GM21529 (cell line): ENCODE measurements at regions not wholly inside any gene's neighbourhood (a gene's known extent, or its start where the extent isn't known, plus 50 kb on each side); places are given as distances from the start of the nearest gene placed in this dataset.

ENCODE experiments used
- ATAC-seq: cut with Tn5 transposase; IDR thresholded peaks from one replicate; pipeline ENCODE4 v1.9.1; 2021; ENCODE audit not compliant: unreplicated experiment

DNA sequence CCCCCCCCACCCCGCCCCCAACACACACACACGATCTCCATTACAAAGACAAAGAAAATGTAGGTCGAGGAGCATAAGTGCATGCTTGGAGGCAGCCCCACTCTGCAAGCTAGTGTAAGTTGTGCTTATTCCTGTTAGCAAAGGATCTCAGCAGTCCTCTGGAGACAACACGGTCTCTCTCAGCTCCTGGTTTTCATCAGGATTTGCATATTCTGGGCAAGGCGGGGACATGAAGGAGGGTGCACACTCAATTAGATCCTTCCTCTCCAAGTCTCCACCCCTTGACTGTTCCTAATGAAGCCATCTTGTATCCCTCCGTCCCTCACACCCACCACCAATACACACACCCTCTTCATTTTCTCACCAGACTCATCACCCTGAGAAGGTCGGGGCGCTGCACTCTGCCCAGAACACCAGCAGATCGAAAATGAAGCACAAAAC lies 63.8 kb downstream of the MRPL46 start:
- ATAC-seq: no peak

DNA sequence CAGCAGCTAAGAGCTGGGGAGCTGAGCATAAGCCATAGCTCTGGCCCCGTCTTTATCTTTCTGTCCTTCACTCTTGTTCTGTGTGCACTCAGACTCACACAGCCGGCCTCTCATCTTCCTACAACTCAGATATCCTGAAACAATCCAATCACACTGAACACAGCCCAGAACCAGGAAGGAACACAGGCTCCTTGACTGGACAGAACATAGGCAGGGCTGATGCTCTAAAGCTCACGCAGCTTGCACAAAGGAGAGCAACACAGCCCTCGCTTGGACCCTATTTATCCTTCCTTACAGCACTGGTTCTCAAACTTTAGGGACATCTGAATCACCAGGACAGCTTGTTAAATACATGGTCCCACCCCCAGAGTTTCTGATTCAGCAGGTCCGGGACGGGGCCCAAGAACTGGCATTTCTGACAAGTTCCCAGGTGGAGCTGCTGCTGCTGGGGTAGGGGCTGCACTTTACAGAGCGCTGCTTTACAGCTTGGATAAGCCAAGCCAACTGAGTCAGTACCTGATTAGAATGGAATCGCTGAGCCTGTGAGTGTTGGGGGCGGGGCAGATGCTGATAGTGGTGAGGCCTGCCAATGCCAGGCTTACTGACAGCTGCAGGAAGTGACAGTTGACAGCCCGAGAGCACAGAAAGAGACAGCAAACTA lies 65.1 kb downstream of the MRPL46 start:
- ATAC-seq: no peak

DNA sequence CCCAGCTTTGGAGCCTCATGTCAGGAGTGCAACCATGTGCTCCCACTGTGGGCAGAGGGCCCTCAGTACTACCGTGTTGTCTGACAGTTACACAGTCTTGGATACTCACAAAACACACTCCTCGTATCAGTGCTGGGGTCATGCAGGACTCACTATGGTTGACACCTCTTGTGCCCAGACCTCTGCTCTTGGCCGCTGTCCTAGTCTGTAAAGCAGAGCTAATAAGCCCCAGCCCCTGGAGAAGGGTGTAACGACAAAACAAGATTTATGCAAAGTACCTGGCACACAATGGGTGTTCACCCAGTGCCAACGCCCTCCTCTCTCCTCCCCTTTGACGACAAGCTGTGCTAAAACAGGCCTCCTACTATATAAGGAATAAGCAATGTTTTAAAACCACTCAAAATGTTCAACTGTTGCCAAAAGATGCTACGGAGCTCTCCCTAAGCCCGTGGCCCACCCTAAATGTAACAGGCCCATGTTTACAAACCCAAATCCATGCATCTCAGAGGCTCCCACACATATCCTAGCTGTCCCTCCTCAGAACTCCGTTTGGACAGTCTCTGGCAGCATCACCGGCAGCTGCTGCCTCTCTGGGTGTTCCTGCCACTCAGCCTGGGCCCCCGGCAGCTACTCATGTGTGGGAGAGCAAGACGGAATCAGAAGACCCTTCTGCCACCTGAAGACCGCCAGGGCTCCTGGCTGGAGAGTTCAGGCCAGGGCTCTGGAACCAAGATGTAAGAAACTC lies 65.8 kb downstream of the MRPL46 start:
- ATAC-seq: no peak

DNA sequence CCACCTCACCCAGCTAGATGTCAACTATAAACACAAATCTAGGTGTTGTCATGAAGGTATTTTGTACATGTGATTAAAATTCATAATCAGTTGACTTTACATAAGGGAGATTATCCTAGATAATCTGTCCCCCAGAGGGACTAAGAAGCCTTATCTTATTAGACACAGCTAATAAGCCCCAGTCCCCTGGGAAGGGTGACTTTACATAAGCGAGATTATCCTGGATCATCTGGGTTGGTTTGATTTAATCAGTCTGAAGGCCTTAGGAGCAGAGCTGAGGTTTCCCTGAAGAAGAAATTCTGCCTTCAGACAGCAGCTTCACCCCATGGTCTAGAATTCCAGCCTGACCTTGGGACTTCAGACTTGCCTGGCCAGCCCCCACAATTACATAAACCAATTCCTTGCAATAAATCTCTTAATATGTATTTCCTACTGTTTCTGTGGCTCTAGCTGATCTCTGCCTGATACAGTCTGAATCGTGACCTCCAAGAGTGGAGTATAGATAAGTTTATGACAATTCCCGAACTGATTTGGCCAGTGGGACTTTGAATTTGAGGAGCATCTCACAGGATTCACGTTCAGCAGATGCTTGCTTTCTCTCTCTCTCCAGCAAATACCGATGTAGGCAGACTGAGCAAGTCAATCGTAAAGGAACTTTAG lies 66.5 kb downstream of the MRPL46 start:
- ATAC-seq: no peak

DNA sequence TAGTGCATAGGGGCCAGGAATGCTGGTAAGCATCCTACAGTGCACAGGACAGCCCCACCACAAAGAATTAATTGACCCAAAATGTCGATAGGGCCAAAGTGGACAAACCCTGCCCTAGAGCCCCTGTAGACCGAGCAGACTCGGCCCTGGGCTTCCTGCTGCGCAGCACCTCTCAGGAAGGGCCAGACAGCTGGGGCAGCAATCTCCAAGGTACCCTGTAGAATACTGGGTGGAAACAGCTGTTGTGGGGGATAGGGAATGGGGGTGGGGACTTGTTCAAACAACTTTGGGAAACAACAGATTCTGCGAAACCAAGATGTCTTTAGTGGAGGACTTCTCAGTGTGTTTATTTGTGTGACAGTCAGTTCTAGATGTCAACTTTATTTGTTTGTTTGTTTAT lies 67.1 kb downstream of the MRPL46 start:
- ATAC-seq: no peak

DNA sequence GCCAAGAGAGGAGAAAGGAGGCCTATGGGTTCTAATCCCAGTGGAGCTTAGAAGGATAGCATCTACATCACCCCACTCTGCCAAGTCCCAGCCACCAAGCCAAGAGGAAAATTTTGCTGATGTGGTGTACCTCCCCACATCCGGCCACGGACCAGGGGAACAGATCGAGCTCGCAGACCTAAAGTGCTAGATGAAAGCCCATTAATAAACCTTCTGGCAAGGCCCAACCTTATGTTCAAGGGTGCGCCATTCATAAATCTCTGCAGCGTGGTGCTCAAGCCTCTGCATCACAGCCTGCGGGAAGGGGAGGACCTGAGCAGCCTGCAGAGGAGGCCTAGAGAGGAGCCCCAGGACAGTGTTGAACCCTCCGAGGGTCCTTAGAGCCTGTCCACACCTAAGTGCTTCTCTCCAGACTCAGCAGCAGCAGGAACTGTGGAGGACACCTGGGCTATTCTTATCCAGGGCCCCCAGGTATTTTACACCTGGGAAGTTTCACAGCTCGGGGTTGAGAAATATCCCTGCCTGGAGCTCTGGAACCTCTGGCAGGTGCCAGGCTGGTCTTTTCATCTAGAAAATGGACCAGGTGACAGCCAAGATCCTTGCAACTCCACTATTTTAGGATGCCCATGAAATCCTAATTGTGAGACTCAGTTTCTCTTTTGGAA lies 68.0 kb downstream of the MRPL46 start:
- no peak for ATAC-seq

DNA sequence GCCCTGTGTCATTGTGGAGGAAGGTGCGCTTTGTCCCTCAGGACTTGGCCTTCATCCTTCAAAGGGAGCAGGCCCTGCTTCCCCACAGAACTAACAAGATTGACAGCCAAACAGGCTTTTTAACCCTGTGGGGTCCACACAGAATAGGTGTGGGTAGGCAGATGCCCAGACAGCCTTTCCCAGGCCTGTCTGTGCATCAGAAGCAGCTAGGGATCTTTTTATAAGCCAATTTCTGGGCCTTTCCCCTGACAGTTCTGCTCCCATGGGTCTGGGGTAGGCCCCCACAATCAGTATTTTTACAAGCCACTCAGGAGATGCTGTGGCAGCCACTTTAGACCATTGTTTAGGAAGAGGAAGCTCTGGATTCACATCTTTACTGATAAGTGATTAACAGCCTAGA lies 69.2 kb downstream of the MRPL46 start:
- no peak for ATAC-seq

DNA sequence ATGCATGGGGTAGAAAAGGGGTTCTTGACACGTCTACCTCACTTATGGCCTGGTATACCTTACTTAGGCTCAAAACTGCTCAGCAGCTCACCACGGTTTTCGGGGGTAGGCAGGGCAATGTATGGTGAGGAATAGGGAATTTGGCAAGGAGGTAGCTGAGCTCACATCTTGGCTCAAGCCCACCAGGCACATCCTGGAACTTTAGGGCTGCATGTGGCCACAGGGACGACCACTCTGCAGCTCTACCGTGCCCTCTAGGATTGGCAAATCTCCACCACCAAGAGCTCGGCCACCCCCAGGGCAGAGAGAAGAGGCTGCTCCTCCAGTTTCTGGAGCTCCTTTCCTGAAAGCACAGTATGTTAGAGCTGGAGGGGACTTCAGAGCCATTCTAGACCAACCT lies 69.7 kb downstream of the MRPL46 start:
- no peak for ATAC-seq

DNA sequence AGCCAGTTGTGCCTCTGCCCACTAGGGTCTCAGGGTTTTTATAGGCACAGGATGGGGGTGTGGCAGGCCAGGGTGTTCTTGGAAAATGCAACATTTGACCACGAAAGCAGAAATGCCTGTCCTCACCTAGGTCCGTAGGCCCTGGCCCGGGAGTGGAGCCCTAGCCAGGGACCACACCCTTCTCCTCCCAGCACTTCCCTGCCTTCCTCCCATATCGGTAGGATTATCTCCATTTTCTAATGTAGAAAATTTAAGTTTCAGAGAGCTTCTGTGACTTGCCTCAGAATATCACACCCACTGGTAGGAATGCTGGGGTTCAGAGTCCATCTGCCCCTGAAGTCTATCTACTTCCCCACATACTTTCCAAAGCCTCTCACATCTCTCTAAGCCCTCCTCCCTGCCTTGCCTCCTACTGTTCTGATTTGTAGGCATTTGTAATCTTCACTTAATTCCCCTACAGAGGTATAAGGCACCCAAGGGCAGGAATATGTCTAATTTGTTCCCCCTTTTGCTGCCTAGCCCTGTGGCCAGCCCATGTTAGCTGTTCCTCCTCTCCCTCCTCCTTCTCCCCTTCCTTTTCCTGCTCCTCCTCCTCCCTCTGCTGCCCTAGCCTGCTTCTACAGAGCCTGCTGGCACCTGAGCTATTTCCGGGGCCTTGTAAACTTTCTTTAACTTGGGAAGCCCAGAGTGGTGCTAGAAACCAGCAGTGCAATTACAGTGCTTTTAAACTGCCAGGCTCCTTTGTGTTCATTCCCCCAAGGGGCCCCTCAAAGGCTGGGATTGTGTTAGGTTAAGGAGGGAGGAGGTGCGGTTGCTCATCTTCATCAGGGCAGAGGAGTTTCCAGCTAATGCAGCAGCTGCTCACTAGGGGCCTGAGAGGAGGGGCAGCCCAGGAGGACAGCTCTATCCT lies 71.1 kb downstream of the MRPL46 start:
- ATAC-seq: no peak

DNA sequence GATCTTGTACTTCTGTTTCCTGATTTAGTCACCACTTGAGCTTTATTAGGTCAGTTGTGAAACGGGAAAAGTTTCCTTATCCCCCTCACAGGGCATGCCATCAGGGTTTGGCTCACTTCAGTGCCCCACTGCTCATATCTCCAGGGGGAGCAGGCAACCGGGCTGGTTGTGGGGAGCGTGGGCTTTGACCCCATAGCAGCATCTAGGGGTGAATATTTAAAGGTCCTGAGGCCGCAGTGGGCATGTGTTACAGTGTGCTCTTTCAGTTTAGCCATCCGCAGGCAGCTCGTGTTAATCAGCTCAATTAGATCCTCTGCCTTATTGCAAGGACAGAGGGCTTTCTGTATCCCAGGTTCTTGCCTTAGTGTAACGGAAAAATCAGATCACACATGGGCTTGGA lies 71.9 kb downstream of the MRPL46 start:
- no peak for ATAC-seq

DNA sequence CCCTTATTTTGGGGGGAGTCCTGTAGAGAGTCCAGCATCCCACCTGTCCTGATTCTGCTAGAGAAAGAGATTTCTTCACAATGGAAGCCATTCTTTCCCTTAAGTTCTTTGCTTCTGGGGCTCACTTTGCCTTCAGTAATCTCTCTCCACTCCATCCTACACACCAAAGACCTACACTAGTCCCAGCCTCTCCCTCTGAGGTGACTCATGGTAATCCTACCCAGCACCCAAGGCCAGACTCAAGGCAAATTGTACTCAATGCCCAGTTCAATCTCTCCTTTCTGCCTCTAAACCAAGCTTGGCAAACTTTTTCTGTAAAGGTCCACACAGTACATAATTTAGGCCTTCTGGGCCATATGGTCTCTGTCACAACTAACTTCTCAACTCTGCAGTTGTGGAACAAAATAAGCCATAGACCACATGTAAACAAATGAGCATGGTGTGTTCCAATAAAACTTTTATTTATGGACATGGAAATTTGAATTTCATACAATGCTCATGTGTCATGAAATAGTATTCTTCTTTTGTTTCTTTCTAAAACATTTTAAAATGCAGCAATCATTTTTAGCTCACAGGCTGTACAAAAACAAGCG lies 72.5 kb downstream of the MRPL46 start:
- ATAC-seq: no peak

DNA sequence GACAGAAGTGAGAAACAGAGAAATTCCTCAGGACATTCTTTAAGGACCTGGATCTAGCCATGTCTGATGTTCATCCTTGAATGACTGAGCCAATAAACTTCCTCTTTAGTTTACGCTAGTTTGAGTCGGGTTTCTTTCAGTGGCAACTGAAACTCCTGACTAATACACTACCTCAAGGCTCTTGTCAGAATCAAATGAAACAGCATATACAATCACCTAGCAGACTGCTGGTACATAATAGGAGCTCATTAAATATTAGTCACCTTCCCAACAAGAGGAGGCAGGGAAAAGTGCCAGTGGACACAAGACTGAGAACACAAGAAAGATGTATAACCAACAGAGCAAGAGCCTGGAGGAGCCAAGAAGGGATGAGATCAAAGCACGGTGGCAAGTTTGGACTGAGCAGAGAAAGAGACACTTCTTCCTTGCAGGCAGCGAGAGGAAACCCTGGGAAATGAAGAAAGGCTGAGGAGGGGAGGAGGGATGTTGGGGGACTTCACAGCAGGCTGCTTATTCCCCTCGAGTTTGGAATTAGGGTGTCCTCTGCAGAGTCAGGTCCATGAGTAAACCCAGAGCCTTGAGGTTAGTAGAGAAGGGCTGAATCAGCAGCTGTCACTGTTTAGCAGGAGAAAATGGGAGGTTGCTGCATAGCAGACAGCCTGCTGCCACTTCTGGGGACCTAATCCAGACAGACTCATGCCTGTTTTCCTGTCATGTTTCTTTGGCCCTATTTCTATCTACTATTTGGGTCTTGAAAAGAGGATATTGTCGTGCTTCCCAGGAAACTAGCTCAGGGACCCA lies 73.3 kb downstream of the MRPL46 start:
- ATAC-seq: no peak

DNA sequence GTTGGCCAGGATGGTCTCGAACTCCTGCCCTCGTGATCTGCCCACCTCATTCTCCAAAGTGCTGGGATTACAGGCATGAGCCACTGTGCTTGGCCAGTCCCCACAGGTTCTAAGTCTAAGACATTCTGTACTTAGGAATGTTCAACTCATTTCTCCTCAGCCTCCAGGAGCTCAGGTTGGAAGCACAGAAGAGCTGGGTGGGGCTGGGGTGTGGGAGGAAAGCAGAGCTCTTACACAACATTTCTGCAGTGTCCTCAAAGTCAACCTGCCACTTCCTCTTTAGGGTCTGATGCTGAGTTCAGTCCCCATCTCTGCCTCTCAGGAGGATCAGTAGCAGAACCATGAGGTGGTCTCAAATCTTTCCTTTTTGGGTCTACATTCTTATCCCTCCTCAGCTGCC lies 75.5 kb downstream of the MRPL46 start:
- no peak for ATAC-seq

DNA sequence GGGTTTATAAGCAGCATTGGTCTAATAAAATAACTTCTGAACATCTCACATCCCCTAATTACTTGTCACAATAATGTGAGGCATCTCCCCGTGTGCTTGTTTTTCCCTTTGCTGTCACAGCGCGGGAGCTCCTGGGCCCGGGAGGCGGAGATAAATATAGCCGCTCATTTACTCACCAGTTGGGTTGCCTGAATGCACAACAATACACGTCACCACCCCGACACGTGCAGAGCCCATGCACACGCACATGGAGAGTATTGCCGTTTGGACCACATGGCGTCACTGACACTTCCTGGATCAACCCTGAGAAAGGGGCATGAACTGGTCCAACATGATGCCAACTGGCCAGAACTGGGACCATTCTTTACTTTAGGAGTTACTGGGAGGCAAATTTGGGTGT lies 76.2 kb downstream of the MRPL46 start:
- no peak for ATAC-seq

DNA sequence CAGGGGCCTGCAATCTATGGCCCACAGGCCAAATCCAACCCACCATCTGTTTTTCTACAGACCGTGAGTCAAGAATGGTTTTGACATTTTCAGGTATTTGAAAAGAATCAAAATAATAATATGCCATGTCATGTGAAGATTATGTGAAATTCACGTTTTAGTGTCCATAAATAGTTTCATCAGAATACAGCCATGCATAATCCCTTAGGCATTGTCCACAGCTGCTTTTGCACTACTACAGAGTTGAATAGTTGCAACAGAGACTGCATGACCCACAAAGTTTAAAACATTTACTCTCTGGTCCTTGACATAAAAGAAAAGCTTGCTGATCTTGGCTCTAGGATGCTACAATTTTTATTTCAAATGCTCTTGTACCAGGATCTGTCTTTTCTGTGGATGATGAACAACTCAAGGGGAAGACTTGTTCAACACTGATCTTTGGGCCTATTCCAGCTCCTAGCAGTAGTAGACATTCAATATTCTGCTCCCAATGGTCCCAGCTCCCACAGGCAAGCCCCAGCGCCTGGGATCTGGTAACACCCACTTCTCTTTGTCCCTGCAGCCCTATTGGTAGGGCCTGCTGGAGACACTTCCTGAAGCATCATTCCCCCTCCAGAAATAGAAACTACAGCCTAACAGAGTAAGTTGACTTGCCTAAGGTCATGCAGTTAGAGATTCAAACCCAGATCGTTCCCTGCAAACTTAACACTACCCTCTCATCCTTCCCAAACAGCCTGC lies 76.9 kb downstream of the MRPL46 start:
- ATAC-seq: no peak

DNA sequence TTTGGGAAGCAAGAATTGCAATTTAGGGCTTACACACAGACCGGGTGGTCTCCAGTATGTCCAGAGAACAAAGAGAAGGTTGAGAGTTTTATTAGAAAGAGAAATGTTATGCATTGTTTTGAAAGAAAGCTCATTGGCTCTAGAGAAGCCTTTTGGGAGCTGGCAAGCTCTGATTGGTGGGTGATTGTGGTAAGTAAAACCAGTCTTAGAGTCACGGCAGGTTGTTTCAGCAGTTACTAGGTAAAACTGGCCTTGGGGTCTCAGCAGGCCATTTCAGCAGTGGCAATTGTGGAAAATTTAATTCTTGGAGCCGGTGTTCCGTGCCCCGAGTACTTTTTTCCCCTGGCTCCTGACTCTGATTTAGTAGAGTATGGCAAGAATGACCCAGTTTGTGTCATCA lies 78.1 kb downstream of the MRPL46 start:
- ATAC-seq: no peak

DNA sequence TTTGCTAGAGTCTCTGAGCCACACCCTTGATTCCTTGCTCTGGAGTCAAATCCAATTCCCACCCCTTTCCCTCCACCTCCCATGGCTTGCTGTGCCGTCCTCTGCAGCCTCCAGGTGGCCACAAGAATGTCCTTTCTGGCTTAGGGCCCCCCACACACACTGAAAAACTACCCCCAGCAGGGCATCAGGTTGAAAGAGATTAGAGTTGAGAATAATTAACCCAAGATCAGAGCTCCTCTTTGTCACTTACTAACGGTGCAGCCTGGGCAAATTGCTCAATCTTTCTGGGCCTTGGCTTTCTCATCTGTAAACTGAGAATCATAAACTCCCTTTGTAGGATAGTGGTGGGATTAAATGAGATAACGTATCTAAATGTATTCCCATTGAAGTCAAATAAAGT lies 78.5 kb downstream of the MRPL46 start:
- no peak for ATAC-seq

DNA sequence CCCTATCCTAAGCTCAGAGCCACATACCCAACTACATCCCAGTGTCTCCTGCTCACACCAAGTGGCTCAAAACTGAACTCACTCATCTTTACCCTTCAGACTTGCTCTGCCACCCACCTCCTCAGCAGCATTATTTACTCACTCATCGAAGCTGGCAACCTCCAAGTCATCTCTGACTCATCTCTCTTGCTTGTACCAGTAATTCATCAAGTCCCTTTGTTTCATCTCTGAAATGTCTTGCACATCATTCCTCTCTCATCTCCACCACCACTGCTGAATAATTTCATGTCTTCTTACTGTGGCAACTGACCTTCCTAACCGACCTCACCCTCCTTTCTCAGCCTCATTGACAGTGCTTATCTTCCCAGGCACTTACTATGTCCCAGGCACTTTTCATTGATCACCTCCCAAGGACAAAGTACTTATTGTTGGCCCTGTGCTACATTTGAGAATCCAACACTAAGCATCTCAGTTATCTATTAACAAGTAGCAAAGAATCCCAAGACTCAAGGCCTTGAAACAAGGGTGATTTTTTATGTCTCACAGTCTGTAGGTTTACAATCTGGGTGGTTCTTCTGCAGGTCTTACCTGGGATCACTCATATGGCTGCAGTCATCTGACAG lies 82.0 kb downstream of the MRPL46 start:
- ATAC-seq: no peak
